DOHH2 (cell line): ENCODE measurements at regions not wholly inside any gene's neighbourhood (a gene's known extent, or its start where the extent isn't known, plus 50 kb on each side); places are given as distances from the start of the nearest gene placed in this dataset.

Source experiments
- H3F3A ChIP-seq: fragments of 200-600 bp; sonication (generic), shearing (Covaris generic); 2 replicates; pipeline ENCODE4 v1.6.0; 2016; ENCODE audit warnings: antibody characterized with exemption, mild to moderate bottlenecking; ENCODE audit not compliant: control insufficient read depth, insufficient read depth
- H3K27ac ChIP-seq: fragments of 200-600 bp; sonication (generic); 2 replicates; pipeline ENCODE4 v1.5.1; 2014; ENCODE audit warnings: low read depth, mild to moderate bottlenecking, low read length, moderate library complexity
- H3K27me3 ChIP-seq: fragments of 200-600 bp; sonication (generic); 2 replicates; pipeline ENCODE4 v1.6.1; 2014; ENCODE audit warnings: mild to moderate bottlenecking, low read length, mixed read lengths; ENCODE audit not compliant: control insufficient read depth
- H3K36me3 ChIP-seq: fragments of 200-600 bp; sonication (generic); 2 replicates; pipeline ENCODE4 v1.6.1; 2014; ENCODE audit warnings: mild to moderate bottlenecking, low read length, moderate library complexity, mixed read lengths; ENCODE audit not compliant: control insufficient read depth
- H3K4me1 ChIP-seq: fragments of 200-600 bp; sonication (generic); 2 replicates; pipeline ENCODE4 v1.6.1; 2014; ENCODE audit warnings: mild to moderate bottlenecking, low read length, mixed read lengths; ENCODE audit not compliant: control insufficient read depth
- H3K4me2 ChIP-seq: fragments of 200-600 bp; sonication (generic); 2 replicates; pipeline ENCODE4 v1.6.0; 2014; ENCODE audit warnings: mild to moderate bottlenecking, low read length, moderate library complexity
- H3K4me3 ChIP-seq: fragments of 200-600 bp; sonication (generic); 2 replicates; pipeline ENCODE4 v1.5.1; 2014; ENCODE audit warnings: mild to moderate bottlenecking, low read length, mixed read lengths
- H3K79me2 ChIP-seq: fragments of 200-600 bp; sonication (generic); 2 replicates; pipeline ENCODE4 v1.6.1; 2014; ENCODE audit warnings: mild to moderate bottlenecking, low read length, mixed read lengths; ENCODE audit not compliant: control insufficient read depth
- H3K9me2 ChIP-seq: fragments of 200-600 bp; sonication (generic); replicated peaks from 2 replicates; pipeline ENCODE4 v1.6.1; 2014; ENCODE audit warnings: mild to moderate bottlenecking, low read length, mixed read lengths; ENCODE audit not compliant: control insufficient read depth
- H3K9me3 ChIP-seq: fragments of 200-600 bp; sonication (generic); 2 replicates; pipeline ENCODE4 v1.6.1; 2014; ENCODE audit warnings: antibody characterized with exemption, low read length, mixed read lengths; ENCODE audit not compliant: control insufficient read depth, insufficient read depth
- H4K20me1 ChIP-seq: fragments of 200-600 bp; sonication (generic); 2 replicates; pipeline ENCODE4 v1.6.0; 2014; ENCODE audit warnings: low read depth, mild to moderate bottlenecking, antibody characterized with exemption, low read length, moderate library complexity; ENCODE audit not compliant: control insufficient read depth, insufficient read depth
- CTCF ChIP-seq: fragments of 200-600 bp; sonication (generic); IDR thresholded peaks from one replicate; pipeline ENCODE4 v1.5.1; 2014; ENCODE audit warnings: antibody characterized with exemption, mild to moderate bottlenecking, low read depth, low read length; ENCODE audit not compliant: poor library complexity, severe bottlenecking
- EZH2phosphoT487 ChIP-seq: fragments of 200-600 bp; sonication (generic); IDR thresholded peaks from 2 replicates; pipeline ENCODE4 v1.6.1; 2017; ENCODE audit warnings: borderline replicate concordance, mild to moderate bottlenecking, antibody characterized with exemption, low read length, moderate library complexity, mixed read lengths

- H3K4me3 ChIP-seq = no peak overlapping the region
- no peaks in the 10 kb centered on the region for H3K9me3 ChIP-seq
- no peaks in the 10 kb centered on the region for H3K79me2 ChIP-seq
- H3K27ac ChIP-seq = no peak overlapping the region
- H3K27me3 ChIP-seq = no peaks in the 10 kb centered on the region; the same call in 1 of the 2 replicates
- no peaks in the 10 kb centered on the region for H3F3A ChIP-seq
- H3K9me2 ChIP-seq = no peaks in the 10 kb centered on the region
- no peaks in the 10 kb centered on the region for H3K36me3 ChIP-seq
- H4K20me1 ChIP-seq = no peaks in the 10 kb centered on the region
- no peak overlapping the region for H3K4me2 ChIP-seq
- no peaks in the 10 kb centered on the region for H3K4me1 ChIP-seq
- TF ChIP-seq CTCF = no peak
- TF ChIP-seq EZH2phosphoT487 = no peak
These were observed 287.7 kb downstream of the PSAT1 start for GRCh38 chr9:78584589-78584988.

GRCh38 chr9:78585909-78586308 lies 289.0 kb downstream of the PSAT1 start:
- H3K4me1 ChIP-seq = no peaks in the 10 kb centered on the region
- TF ChIP-seq CTCF (no peak), EZH2phosphoT487 (no peak)

GRCh38 chr9:78590068-78590467 lies 293.1 kb downstream of the PSAT1 start:
- Histone ChIP-seq H3K36me3 (no peaks in the 10 kb centered on the region), H3K79me2 (no peaks in the 10 kb centered on the region), H3K27ac (no peak overlapping the region), H3K9me3 (no peaks in the 10 kb centered on the region), H3K27me3 (no peaks in the 10 kb centered on the region), H3K4me2 (no peak overlapping the region), H3F3A (no peaks in the 10 kb centered on the region), H3K4me1 (no peaks in the 10 kb centered on the region), H3K4me3 (no peak overlapping the region), H3K9me2 (no peaks in the 10 kb centered on the region), H4K20me1 (no peaks in the 10 kb centered on the region)
- TF ChIP-seq CTCF (no peak), EZH2phosphoT487 (no peak)

More at GRCh38 chr9:78585909-78586308, 289.0 kb downstream of the PSAT1 start:
- Histone ChIP-seq H3K27me3 (no peaks in the 10 kb centered on the region; the same call in 1 of the 2 replicates), H3K9me2 (no peaks in the 10 kb centered on the region), H3K9me3 (no peaks in the 10 kb centered on the region), H3K79me2 (no peaks in the 10 kb centered on the region), H3K4me2 (no peak overlapping the region), H3K36me3 (no peaks in the 10 kb centered on the region), H3K4me3 (no peak overlapping the region), H3F3A (no peaks in the 10 kb centered on the region), H3K27ac (no peak overlapping the region), H4K20me1 (no peaks in the 10 kb centered on the region)
